Thyroid gland (tissue), 4 donors: ENCODE measurements at regions not wholly inside any gene's neighbourhood (a gene's known extent, or its start where the extent isn't known, plus 50 kb on each side); places are given as distances from the start of the nearest gene placed in this dataset.

Experiments
- DNase-seq, 2 donors: peaks; one replicate each; pipeline ENCODE4 v3.0.0-alpha.2; 2019
- H3K27ac ChIP-seq, 3 donors: fragments of 200-600 bp; sonication (generic); 1 replicate in 2 of 3; 2 replicates in 1 of 3; pipeline ENCODE4 v1.5.1; 2016 to 2019; ENCODE audit warnings: mild to moderate bottlenecking in 1 of 3, moderate library complexity in 1 of 3
- H3K27me3 ChIP-seq: fragments of 200-600 bp; sonication (generic); one replicate; pipeline ENCODE4 v1.5.1; 2019
- H3K36me3 ChIP-seq, 2 donors: fragments of 200-600 bp; sonication (generic); one replicate each; pipeline ENCODE4 v1.5.1; 2016 to 2019
- H3K4me1 ChIP-seq, 2 donors: fragments of 200-600 bp; sonication (generic); one replicate each; pipeline ENCODE4 v1.5.1; 2017 to 2019
- H3K4me3 ChIP-seq, 3 donors: fragments of 200-600 bp; sonication (generic); replicated peaks in 1 of 3; 1 replicate in 2 of 3; 2 replicates in 1 of 3; pipeline ENCODE4 v1.5.1; 2016; ENCODE audit warnings: mild to moderate bottlenecking in 1 of 3
- H3K9me3 ChIP-seq: fragments of 200-600 bp; sonication (generic); one replicate; pipeline ENCODE4 v1.5.1; 2017
- POLR2A ChIP-seq, 2 donors: fragments of 450-650 bp; IDR thresholded peaks; one replicate each; pipeline ENCODE4 v1.6.1; 2017; ENCODE audit warnings: antibody characterized with exemption in 2 of 2, mild to moderate bottlenecking in 2 of 2, moderate library complexity in 1 of 2
- WGBS, 2 donors: methylation state at CpG; one replicate each; pipeline ENCODE4 v1.1.5; 2017; 5-methylcytosine and 5-hydroxymethylcytosine counted together
- intact Hi-C: fragments of 100-400 bp; cut with DNase I; formaldehyde crosslinking; loops from one replicate; pipeline ENCODE4 v1.15.1; 2023
- TF ChIP-seq, protein P1 (sequence below), 6 experiments: fragments of 200-600 bp in 3 of 6; fragments of 450-650 bp in 3 of 6; sonication (generic) in 3 of 6; IDR thresholded peaks; one replicate each; pipeline ENCODE4 v1.5.1; 2016 to 2019; ENCODE audit warnings: antibody characterized with exemption in 6 of 6, mild to moderate bottlenecking in 2 of 6, inconsistent platforms in 1 of 6, moderate library complexity in 1 of 6

DNA sequence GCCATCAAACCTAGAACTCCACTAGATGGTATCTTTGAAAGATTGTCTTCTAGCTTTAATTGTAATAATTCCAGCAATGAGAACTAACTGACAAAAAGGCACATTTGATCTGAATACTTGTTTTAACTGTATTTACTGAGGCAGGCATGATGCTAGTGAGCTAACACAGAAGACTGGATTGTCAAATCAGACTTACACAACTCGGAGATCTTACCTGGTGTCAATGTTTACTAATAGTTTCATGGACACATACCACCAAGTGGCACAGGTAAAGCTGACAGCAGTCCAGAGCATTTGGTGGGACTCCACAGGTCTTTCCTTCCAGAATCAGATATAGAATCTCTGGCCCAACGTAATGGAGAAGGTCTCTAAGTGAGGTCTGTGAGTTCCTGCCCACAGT lies 229.9 kb upstream of the BOD1L1 start:
- H3K27me3 ChIP-seq: no peaks in the 10 kb centered on the region
- H3K4me3 ChIP-seq: no peak overlapping the region
- H3K27ac ChIP-seq: no peak overlapping the region
- H3K36me3 ChIP-seq: no peaks in the 10 kb centered on the region
- H3K4me1 ChIP-seq: no peaks in the 10 kb centered on the region
- no peaks in the 10 kb centered on the region for H3K9me3 ChIP-seq
- TF ChIP-seq POLR2A (IDR thresholded peaks at IDR 0.05): no peak
- TF ChIP-seq, protein P1, sequence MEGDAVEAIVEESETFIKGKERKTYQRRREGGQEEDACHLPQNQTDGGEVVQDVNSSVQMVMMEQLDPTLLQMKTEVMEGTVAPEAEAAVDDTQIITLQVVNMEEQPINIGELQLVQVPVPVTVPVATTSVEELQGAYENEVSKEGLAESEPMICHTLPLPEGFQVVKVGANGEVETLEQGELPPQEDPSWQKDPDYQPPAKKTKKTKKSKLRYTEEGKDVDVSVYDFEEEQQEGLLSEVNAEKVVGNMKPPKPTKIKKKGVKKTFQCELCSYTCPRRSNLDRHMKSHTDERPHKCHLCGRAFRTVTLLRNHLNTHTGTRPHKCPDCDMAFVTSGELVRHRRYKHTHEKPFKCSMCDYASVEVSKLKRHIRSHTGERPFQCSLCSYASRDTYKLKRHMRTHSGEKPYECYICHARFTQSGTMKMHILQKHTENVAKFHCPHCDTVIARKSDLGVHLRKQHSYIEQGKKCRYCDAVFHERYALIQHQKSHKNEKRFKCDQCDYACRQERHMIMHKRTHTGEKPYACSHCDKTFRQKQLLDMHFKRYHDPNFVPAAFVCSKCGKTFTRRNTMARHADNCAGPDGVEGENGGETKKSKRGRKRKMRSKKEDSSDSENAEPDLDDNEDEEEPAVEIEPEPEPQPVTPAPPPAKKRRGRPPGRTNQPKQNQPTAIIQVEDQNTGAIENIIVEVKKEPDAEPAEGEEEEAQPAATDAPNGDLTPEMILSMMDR (IDR thresholded peaks at IDR 0.05): no peak
- no peak for DNase-seq
- intact Hi-C loops: no loop called here
- 72 to 88% methylated on average over 2 of the region's 2 CpGs for WGBS, 2 donors

DNA sequence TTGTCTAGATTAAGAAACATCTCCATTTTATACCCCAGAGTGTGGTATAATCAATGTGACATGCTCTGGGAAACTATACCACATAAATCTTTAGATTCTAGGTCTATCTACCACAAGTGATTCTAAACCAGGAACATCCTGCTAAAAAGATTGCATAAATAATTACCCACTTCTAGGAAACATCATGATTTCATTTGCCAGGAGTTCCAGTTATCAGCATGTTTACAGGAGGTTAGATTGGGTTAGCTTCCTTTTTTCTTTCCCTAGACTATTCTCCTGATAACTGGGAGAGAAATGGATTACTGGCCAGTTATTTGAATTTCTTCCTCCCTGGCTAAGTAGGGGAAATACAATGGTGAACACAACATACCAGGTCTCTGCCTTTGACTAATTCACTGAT lies 230.3 kb upstream of the BOD1L1 start:
- Histone ChIP-seq H3K36me3 (no peaks in the 10 kb centered on the region), H3K4me1 (no peaks in the 10 kb centered on the region), H3K4me3 (no peak overlapping the region), H3K9me3 (no peaks in the 10 kb centered on the region), H3K27ac (no peak overlapping the region), H3K27me3 (no peaks in the 10 kb centered on the region)
- TF ChIP-seq, protein P1 (IDR thresholded peaks at IDR 0.05): no peak
- TF ChIP-seq POLR2A (IDR thresholded peaks at IDR 0.05): no peak
- intact Hi-C loops: no loop called here
- DNase-seq: no peak

DNA sequence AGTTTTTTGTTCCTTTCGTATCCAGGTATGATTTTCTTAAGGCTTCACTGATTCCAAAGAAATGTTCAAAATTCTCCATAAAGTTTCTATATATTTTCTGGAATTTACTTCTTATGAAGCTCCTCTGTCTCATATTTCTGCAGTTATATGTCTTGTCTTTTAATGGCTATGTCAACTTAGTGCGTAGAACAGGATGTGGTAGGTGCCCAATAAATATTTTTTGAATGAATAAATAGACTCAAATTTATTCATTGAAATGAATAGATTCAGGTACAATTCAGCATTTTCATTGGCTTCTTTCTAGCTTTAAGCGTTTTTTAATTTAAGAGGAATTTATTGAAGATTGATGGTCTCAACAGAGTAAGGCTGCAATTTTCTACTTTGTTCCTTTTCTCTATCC lies 231.9 kb upstream of the BOD1L1 start:
- Histone ChIP-seq H3K36me3 (no peaks in the 10 kb centered on the region), H3K27ac (no peak overlapping the region), H3K9me3 (no peaks in the 10 kb centered on the region), H3K4me1 (no peaks in the 10 kb centered on the region), H3K4me3 (no peak overlapping the region), H3K27me3 (no peaks in the 10 kb centered on the region)
- DNase-seq: no peak
- intact Hi-C loops: no loop called here
- TF ChIP-seq, protein P1 (IDR thresholded peaks at IDR 0.05): no peak
- TF ChIP-seq POLR2A (IDR thresholded peaks at IDR 0.05): no peak
- WGBS, 2 donors: 91 to 92% methylated on average over 3 of the region's 3 CpGs

DNA sequence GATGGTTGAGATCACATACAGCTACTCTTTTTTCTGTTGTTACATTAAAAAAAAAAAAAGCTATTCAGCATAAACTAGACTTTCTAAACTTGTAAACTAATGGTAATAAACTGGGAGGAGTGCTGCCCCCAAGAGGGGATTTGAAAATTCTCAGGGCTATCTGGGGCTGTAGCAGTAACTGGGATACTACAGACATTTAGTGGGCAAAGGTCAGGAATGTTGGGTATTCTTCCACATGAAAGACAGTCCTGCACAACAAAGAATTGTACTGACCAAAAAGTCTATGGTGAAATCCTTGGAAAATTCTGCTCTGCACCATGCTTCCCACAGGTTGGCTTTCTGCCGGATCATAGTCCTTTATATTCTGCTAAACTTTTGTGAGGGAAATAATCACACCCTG lies 232.6 kb upstream of the BOD1L1 start:
- Histone ChIP-seq H3K9me3 (no peaks in the 10 kb centered on the region), H3K4me1 (no peaks in the 10 kb centered on the region), H3K36me3 (no peaks in the 10 kb centered on the region), H3K4me3 (no peak overlapping the region), H3K27ac (no peak overlapping the region), H3K27me3 (no peaks in the 10 kb centered on the region)
- no peak for DNase-seq
- no peak for TF ChIP-seq POLR2A (IDR thresholded peaks at IDR 0.05)
- TF ChIP-seq, protein P1 (IDR thresholded peaks at IDR 0.05): no peak
- WGBS, 2 donors: 67 to 74% methylated on average over 1 of the region's 1 CpG
- intact Hi-C loops: no loop called here

DNA sequence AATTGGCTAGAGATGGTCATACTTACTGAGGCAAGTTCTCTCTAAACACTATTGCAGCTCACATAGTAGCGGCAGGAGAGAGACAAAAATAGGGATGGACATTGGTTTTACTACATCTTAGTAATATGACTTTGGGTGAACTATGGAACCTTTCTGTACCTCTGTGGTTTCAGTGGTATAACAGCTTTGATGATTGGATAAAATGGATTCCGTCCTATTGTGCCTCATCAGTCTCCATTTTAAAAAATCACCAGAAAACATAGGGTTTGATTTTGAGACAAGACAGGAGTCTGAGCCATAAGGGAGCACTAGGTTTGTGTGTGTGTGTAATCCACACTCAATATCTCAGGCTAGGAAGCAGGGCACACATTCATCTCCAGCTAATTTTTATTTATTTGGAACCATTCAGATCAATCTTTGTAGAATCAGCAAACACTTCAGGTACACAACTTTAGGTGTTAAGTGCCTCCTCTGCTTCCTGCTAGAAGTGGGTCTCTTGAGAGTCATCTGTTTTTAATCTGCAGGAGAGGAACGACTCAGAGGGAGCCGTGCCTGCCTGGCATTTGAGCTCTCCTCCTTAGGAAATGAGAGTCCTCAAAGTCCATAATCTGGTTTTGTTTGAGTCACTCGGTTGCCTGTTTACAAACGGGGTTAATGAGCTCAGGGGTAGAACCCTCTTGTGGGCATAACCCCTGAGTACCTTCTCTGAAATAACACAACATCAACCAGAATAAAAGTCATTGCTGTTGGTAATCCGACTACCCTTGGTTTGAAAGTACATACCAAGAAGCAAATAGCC lies 238.5 kb upstream of the BOD1L1 start:
- H3K36me3 ChIP-seq: no peaks in the 10 kb centered on the region
- TF ChIP-seq, protein P1 (IDR thresholded peaks at IDR 0.05): no peak
- TF ChIP-seq POLR2A (IDR thresholded peaks at IDR 0.05): no peak
- no peaks in the 10 kb centered on the region for H3K4me1 ChIP-seq
- WGBS, 2 donors: 35 to 44% methylated on average over 7 of the region's 7 CpGs
- intact Hi-C loops: no loop called here
- no peak for DNase-seq
- H3K27ac ChIP-seq: no peak overlapping the region
- H3K27me3 ChIP-seq: no peaks in the 10 kb centered on the region
- H3K4me3 ChIP-seq: no peak overlapping the region
- no peaks in the 10 kb centered on the region for H3K9me3 ChIP-seq
